ENCODE measurements at regions not wholly inside any gene's neighbourhood (a gene's known extent, or its start where the extent isn't known, plus 50 kb on each side); places are given as distances from the start of the nearest gene placed in this dataset.

DNA sequence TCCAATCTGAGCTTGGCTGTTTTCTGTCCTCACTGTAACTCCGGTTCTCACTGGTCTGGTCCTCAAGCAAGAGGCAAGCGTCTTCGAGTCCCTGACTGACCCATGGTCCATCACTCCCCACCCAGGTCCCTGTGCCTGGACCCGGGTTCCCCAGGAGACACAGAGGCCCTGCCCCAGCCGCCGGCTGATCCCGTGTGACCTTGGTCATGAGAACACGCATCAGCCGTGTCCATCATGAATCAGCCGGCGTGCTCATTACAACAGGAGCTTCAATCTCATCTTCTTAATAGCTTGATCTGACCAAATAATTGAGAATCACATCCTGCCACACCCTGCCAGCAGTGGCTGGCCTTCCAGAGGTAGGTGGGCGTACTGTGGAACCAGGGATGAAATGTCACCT is 545.1 kb downstream of the BRD1 start:
- no peak for TF ChIP-seq CTCF (conservative IDR thresholded peaks at IDR 0.05; ENCODE audit: low read depth, low read length)
- DNase-seq (ENCODE audit: low read depth): no peak
- no peak overlapping the region for H3K4me3 ChIP-seq (ENCODE audit: low read depth, low read length)

DNA sequence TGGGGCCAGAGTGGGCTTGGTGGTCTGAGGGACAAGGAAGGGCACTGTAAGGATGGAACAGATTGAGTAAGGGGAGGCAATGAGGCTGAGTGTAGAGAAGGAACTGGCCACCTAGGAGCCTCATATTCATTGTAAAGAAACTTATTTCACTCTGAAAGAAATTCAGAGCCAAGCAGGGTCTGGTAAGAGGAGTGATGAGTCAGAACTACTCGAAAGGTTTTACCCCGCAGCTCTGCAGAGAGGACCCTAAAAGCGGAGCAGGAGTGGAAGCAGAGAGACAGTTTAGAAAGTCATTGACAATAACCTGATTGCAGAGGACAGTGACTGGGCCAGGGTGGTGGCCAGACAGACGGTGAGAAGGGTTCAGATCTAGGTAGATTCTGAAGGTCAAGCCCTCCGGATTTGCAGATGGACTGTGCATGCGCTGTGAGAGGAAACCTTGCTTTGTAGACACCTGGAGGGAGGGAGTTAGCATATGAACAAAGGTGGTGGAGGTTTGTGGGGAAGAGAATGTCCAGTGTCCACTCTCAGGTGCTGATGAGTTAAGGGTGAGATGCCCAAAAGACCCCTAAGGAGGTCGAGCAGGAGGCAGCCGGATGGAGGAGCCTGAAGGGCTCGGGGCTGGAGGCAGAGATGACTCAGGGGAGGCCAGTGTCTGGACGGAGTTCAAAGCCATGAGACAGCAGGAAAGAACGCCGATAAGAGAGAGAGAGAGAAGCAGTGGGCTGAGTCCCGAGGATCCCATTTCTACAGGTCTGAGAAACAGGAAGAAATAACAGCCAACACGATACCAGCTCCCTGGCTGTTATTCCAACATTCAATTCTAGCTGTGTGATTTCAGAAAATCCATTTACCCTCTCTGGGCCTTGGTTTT is 546.0 kb downstream of the BRD1 start:
- H3K4me3 ChIP-seq (ENCODE audit: low read depth, low read length): no peak overlapping the region
- no peak for TF ChIP-seq CTCF (conservative IDR thresholded peaks at IDR 0.05; ENCODE audit: low read depth, low read length)
- DNase-seq (ENCODE audit: low read depth): no peak

DNA sequence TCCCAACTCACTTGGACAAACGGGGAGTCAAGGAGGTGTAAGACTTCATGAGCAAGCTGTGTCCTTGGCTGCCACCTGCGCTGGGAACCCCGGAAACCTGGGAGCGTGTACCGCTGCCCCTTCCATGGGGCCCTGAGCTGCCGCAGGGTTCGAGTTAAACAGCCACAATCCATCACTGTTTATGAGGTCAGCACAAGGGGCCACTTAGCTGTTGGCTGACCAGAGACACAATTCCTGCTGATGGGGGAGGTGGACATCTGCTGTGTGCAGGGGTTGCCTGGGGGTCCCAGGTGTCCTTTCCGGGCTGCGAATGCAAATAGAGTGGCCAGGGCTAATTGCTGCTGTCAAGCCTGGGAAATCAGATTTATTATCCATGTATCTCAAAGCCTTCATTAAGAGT is 549.3 kb downstream of the BRD1 start:
- H3K4me3 ChIP-seq (ENCODE audit: low read depth, low read length): no peak overlapping the region
- no peak for DNase-seq (ENCODE audit: low read depth)
- no peak for TF ChIP-seq CTCF (conservative IDR thresholded peaks at IDR 0.05; ENCODE audit: low read depth, low read length)

- no peak overlapping the region for H3K4me3 ChIP-seq (ENCODE audit: low read depth, low read length)
- DNase-seq (ENCODE audit: low read depth): no peak
- no peak for TF ChIP-seq CTCF (conservative IDR thresholded peaks at IDR 0.05; ENCODE audit: low read depth, low read length)
Observed at GRCh38 chr22:49276567-49276966, 551.1 kb downstream of the BRD1 start.

GRCh38 chr22:49274754-49275380 is 552.8 kb downstream of the BRD1 start:
- no peak for TF ChIP-seq CTCF (conservative IDR thresholded peaks at IDR 0.05; ENCODE audit: low read depth, low read length)
- DNase-seq (ENCODE audit: low read depth): no peak
- H3K4me3 ChIP-seq (ENCODE audit: low read depth, low read length): no peak overlapping the region

GRCh38 chr22:49272546-49273125 is 555.0 kb downstream of the BRD1 start:
- H3K4me3 ChIP-seq (ENCODE audit: low read depth, low read length): no peak overlapping the region
- DNase-seq (ENCODE audit: low read depth): no peak
- no peak for TF ChIP-seq CTCF (conservative IDR thresholded peaks at IDR 0.05; ENCODE audit: low read depth, low read length)
